RWPE1 (cell line): ENCODE measurements at regions not wholly inside any gene's neighbourhood (a gene's known extent, or its start where the extent isn't known, plus 50 kb on each side); places are given as distances from the start of the nearest gene placed in this dataset.
A peak's percentile ranks its signal among the peaks of the same experiment; 100 is the strongest.
"Not testable (repeated sequence)": the region's sequence is repeated elsewhere in the genome, so short reads cannot be mapped to it uniquely, and the experiment has no call there.

Source experiments
- CTCF ChIA-PET: fragments of 350-600 bp; sonication (Branson Sonifier 250); formaldehyde crosslinking; extraction: SDS; loops from one replicate; lab custom pipeline; 2021; lab: Yijun Ruan, JAX
- POLR2A ChIA-PET: fragments of 400-600 bp; formaldehyde crosslinking; extraction: SDS; loops from one replicate; lab custom pipeline; 2020; ENCODE audit warnings: antibody characterized with exemption; ENCODE audit not compliant: low non-redundant PET; lab: Yijun Ruan, JAX
- DNase-seq: peaks from one replicate; pipeline ENCODE4 v3.0.0; 2012; ENCODE audit warnings: low spot score
- H3K27ac ChIP-seq: fragments of 450-650 bp; 2 replicates; pipeline ENCODE4 v1.5.1; 2017
- CTCF ChIP-seq: fragments of 450-650 bp; conservative IDR thresholded peaks from 2 replicates; pipeline ENCODE4 v1.5.1; 2017; ENCODE audit warnings: low read depth, mild to moderate bottlenecking

- POLR2A ChIA-PET, H3K27ac ChIP-seq, CTCF ChIA-PET, DNase-seq: not testable (repeated sequence)
Observed at GRCh38 chr2:85969367-85969766, 80.6 kb upstream of the ST3GAL5 start.

- DNase-seq, POLR2A ChIA-PET, H3K27ac ChIP-seq, CTCF ChIA-PET: not testable (repeated sequence)
Observed at GRCh38 chr2:85965770-85966169, 77.0 kb upstream of the ST3GAL5 start.

- POLR2A ChIA-PET, DNase-seq, CTCF ChIA-PET: not testable (repeated sequence)
- H3K27ac ChIP-seq: 0 out of 2 replicates have a peak overlapping the region, but pooled peaks have one; percentile 6
Observed at GRCh38 chr2:85963747-85964418, 75.1 kb upstream of the ST3GAL5 start.

GRCh38 chr2:85963068-85963467, 74.3 kb upstream of the ST3GAL5 start:
- TF ChIP-seq CTCF: no peak
- DNase-seq: no peak
- no peak overlapping the region for H3K27ac ChIP-seq
- CTCF ChIA-PET: no interaction called here
- POLR2A ChIA-PET: no interaction called here

- CTCF ChIA-PET: no interaction called here
Observed at GRCh38 chr2:85961754-85962153, 73.0 kb upstream of the ST3GAL5 start.

GRCh38 chr2:85961053-85961452, 72.3 kb upstream of the ST3GAL5 start:
- H3K27ac ChIP-seq: no peak overlapping the region
- CTCF ChIA-PET: no interaction called here
- no peak for TF ChIP-seq CTCF
- POLR2A ChIA-PET: no interaction called here
- no peak for DNase-seq

More at GRCh38 chr2:85961754-85962153, 73.0 kb upstream of the ST3GAL5 start:
- no peak for DNase-seq
- POLR2A ChIA-PET: no interaction called here
- no peak for TF ChIP-seq CTCF
- H3K27ac ChIP-seq: no peak overlapping the region

- no peak for DNase-seq
- ChIA-PET POLR2A (no interaction called here), CTCF (interaction anchor here (0.7 kb wide), 2 partner anchors 71 to 717 kb away, joined by 3 read pairs; no protein-coding TSS in a partner anchor)
- no peak for TF ChIP-seq CTCF
- H3K27ac ChIP-seq: no peak overlapping the region
Observed at GRCh38 chr2:85959826-85960225, 71.0 kb upstream of the ST3GAL5 start.

GRCh38 chr2:85959185-85959584, 70.4 kb upstream of the ST3GAL5 start:
- DNase-seq: no peak
- ChIA-PET POLR2A (no interaction called here), CTCF (interaction anchor here (0.6 to 0.7 kb wide), 4 partner anchors 22 to 826 kb away, joined by 3 to 4 read pairs (median 4); no protein-coding TSS in a partner anchor)
- H3K27ac ChIP-seq: no peak overlapping the region
- TF ChIP-seq CTCF: no peak
